ENCODE measurements at regions not wholly inside any gene's neighbourhood (a gene's known extent, or its start where the extent isn't known, plus 50 kb on each side); places are given as distances from the start of the nearest gene placed in this dataset.

- H3K36me3 ChIP-seq = no peaks in the 10 kb centered on the region
- no peak overlapping the region for H3K4me3 ChIP-seq
- no peaks in the 10 kb centered on the region for H3K9me3 ChIP-seq
- no peak for TF ChIP-seq POLR2AphosphoS5 (IDR thresholded peaks at IDR 0.05)
- no peak for TF ChIP-seq POLR2A (IDR thresholded peaks at IDR 0.05)
- no peak for TF ChIP-seq CTCF (IDR thresholded peaks at IDR 0.05)
- 88% methylated on average over 6 of the region's 6 CpGs for WGBS
- no peaks in the 10 kb centered on the region for H3K27me3 ChIP-seq (replicated peaks; ENCODE audit: insufficient read depth)
- intact Hi-C loops (cut with DNase I) = no loop called here
- DNase-seq (ENCODE audit: low spot score) = no peak
- H3K4me1 ChIP-seq (replicated peaks) = no peaks in the 10 kb centered on the region
- H3K27ac ChIP-seq = no peak overlapping the region
These were observed 96.4 kb upstream of the PPP2R5A start for GRCh38 chr1:212188599-212189351.

DNA sequence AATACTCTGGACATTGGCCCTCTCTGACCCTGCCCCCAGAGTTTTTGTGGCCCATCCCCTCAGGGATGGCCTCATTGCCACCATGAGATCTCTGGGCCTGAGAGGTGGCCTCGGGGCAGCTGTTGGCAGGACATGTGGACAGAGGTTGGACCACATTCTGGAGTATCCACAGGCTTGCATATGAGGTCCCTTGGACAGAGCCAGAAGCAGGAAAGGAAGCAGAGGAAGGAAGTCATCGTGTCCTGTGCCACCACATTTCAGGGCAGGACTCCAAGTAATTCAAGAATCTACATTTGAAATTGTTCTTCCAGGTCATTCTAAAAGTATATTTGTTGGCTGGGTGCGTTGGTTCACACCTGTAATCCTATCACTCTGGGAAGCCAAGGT is 95.9 kb upstream of the PPP2R5A start:
- no peak for TF ChIP-seq POLR2AphosphoS5 (IDR thresholded peaks at IDR 0.05)
- no peaks in the 10 kb centered on the region for H3K27me3 ChIP-seq (replicated peaks; ENCODE audit: insufficient read depth)
- H3K27ac ChIP-seq = no peak overlapping the region
- H3K4me3 ChIP-seq = no peak overlapping the region
- no peaks in the 10 kb centered on the region for H3K9me3 ChIP-seq
- WGBS = 88% methylated on average over 3 of the region's 3 CpGs
- no peak for DNase-seq (ENCODE audit: low spot score)
- no peaks in the 10 kb centered on the region for H3K4me1 ChIP-seq (replicated peaks)
- no peaks in the 10 kb centered on the region for H3K36me3 ChIP-seq
- intact Hi-C loops (cut with DNase I) = no loop called here

DNA sequence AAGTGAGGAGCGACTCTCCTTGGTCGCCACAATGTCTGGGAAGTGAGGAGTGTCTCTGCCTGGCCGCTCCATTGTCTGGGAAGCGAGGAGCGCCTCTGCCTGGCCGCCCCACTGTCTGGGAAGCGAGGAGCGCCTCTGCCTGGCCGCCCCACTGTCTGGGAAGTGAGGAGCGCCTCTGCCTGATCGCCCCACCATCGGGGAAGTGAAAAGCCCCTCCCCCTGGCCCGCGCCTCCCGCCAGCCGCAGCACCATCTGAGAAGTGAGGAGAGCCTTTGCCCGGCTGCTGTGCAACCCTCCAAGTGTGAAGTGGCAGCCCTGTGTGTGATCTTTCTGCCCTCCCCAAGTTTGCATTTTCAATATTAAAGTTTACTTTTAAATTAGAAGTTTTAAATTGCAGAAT is 95.0 kb upstream of the PPP2R5A start:
- Histone ChIP-seq H3K27ac (no peak overlapping the region), H3K9me3 (no peaks in the 10 kb centered on the region), H3K4me3 (no peak overlapping the region), H3K4me1 (replicated peaks) (no peaks in the 10 kb centered on the region), H3K27me3 (replicated peaks; ENCODE audit: insufficient read depth) (no peaks in the 10 kb centered on the region), H3K36me3 (no peaks in the 10 kb centered on the region)
- intact Hi-C loops (cut with DNase I) = no loop called here
- WGBS = 84% methylated on average over 17 of the region's 17 CpGs
- no peak for DNase-seq (ENCODE audit: low spot score)
- TF ChIP-seq CTCF (IDR thresholded peaks at IDR 0.05) = no peak
- TF ChIP-seq POLR2AphosphoS5 (IDR thresholded peaks at IDR 0.05) = no peak
- TF ChIP-seq POLR2A (IDR thresholded peaks at IDR 0.05) = no peak

DNA sequence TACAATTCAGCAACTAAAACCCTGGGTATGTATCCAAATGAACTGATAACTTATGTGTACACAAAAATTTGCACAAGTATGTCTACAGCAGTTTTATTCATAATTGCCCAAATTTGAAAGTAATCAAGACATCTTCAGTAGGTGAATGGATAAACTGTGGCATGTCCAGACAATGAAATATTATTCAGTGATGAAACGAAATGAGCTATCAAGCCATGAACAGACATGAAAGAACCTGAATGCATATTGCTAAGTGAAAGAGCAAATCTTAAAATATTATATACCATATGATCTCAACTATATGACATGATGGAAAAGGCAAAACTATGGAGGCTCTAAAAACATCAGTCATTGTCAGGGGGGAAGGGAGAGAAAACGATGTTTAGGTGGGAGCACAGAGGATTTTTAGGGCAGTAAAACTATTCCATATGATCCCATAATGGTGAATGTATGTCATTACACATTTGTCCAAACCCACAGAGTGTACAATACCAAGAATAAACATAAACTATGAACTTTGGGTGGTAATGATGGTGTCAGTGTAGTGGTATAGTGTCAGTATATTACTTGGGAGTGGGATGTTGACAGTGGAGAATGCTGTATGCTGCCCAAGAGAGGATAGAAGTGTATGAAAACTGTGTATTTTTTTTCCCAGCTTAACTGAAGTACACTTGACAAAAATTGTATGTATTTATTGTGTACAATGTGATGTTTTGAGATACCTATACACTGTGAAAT is 92.8 kb upstream of the PPP2R5A start:
- intact Hi-C loops (cut with DNase I) = no loop called here
- TF ChIP-seq POLR2AphosphoS5 (IDR thresholded peaks at IDR 0.05) = no peak
- TF ChIP-seq POLR2A (IDR thresholded peaks at IDR 0.05) = no peak
- no peak for TF ChIP-seq CTCF (IDR thresholded peaks at IDR 0.05)

DNA sequence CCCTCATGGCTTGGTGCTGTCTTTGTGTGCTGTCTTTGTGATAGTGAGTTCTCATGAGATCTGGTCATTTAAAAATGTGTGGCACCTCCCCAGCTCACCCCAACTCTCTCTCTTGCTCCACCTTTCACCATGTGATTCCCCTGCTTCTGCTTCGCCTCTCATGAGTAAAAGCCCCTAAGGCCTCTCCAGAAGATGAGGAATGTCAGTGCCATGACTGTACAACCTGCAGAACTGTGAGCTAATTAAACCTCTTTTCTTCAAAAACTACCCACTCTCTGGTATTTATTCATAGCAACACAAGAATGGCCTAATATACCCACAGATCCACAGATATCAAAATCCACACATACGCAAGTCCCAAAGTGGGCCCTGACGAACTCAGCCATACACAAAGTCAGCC is 88.9 kb upstream of the PPP2R5A start:
- H3K9me3 ChIP-seq = no peaks in the 10 kb centered on the region
- no peaks in the 10 kb centered on the region for H3K4me1 ChIP-seq (replicated peaks)
- H3K36me3 ChIP-seq = no peaks in the 10 kb centered on the region
- no peak for DNase-seq (ENCODE audit: low spot score)
- no peak overlapping the region for H3K27ac ChIP-seq
- WGBS = 100% methylated on average over 3 of the region's 3 CpGs
- TF ChIP-seq POLR2AphosphoS5 (IDR thresholded peaks at IDR 0.05) = no peak
- TF ChIP-seq CTCF (IDR thresholded peaks at IDR 0.05) = no peak
- TF ChIP-seq POLR2A (IDR thresholded peaks at IDR 0.05) = no peak
- intact Hi-C loops (cut with DNase I) = no loop called here
- no peaks in the 10 kb centered on the region for H3K27me3 ChIP-seq (replicated peaks; ENCODE audit: insufficient read depth)
- H3K4me3 ChIP-seq = no peak overlapping the region

More for the DNA sequence above, 92.8 kb upstream of the PPP2R5A start:
- Histone ChIP-seq H3K36me3 (no peaks in the 10 kb centered on the region), H3K4me3 (no peak overlapping the region), H3K27me3 (replicated peaks; ENCODE audit: insufficient read depth) (no peaks in the 10 kb centered on the region), H3K27ac (no peak overlapping the region), H3K4me1 (replicated peaks) (no peaks in the 10 kb centered on the region), H3K9me3 (no peaks in the 10 kb centered on the region)
- WGBS = 30% methylated on average over 2 of the region's 2 CpGs
- DNase-seq (ENCODE audit: low spot score) = no peak

Data from prostate gland (tissue), 2 donors.